ENCODE measurements at regions not wholly inside any gene's neighbourhood (a gene's known extent, or its start where the extent isn't known, plus 50 kb on each side); places are given as distances from the start of the nearest gene placed in this dataset.

GRCh38 chr4:131052646-131053045, 1956.7 kb downstream of the C4orf33 start:
- TF ChIP-seq GATA2 (IDR thresholded peaks at IDR 0.05; ENCODE audit: low read depth, low read length), result no peak
- TF ChIP-seq GATA3 (IDR thresholded peaks at IDR 0.05; ENCODE audit: low read depth, low read length), result no peak
